ENCODE measurements at regions not wholly inside any gene's neighbourhood (a gene's known extent, or its start where the extent isn't known, plus 50 kb on each side); places are given as distances from the start of the nearest gene placed in this dataset.

GRCh38 chr15:93174836-93175235, 85.8 kb upstream of the RGMA start:
- no peak for DNase-seq (ENCODE audit: low spot score)

- DNase-seq (ENCODE audit: low spot score) = no peak
Observed at GRCh38 chr15:93173369-93173768, 84.4 kb upstream of the RGMA start.

GRCh38 chr15:93171476-93171875, 82.5 kb upstream of the RGMA start:
- no peak for DNase-seq (ENCODE audit: low spot score)

- no peak for DNase-seq (ENCODE audit: low spot score)
Observed at GRCh38 chr15:93170329-93170728, 81.3 kb upstream of the RGMA start.

- DNase-seq (ENCODE audit: low spot score) = no peak
Observed at GRCh38 chr15:93168910-93169309, 79.9 kb upstream of the RGMA start.

- no peak for DNase-seq (ENCODE audit: low spot score)
Observed at GRCh38 chr15:93167291-93167690, 78.3 kb upstream of the RGMA start.

GRCh38 chr15:93166675-93167074, 77.7 kb upstream of the RGMA start:
- DNase-seq (ENCODE audit: low spot score) = no peak

GRCh38 chr15:93165734-93166470, 76.9 kb upstream of the RGMA start:
- DNase-seq (ENCODE audit: low spot score) = no peak

GRCh38 chr15:93164409-93164808, 75.4 kb upstream of the RGMA start:
- no peak for DNase-seq (ENCODE audit: low spot score)

GRCh38 chr15:93162560-93162959, 73.5 kb upstream of the RGMA start:
- no peak for DNase-seq (ENCODE audit: low spot score)

GRCh38 chr15:93159930-93160329, 70.9 kb upstream of the RGMA start:
- DNase-seq (ENCODE audit: low spot score) = no peak

- no peak for DNase-seq (ENCODE audit: low spot score)
Observed at GRCh38 chr15:93158097-93158900, 69.3 kb upstream of the RGMA start.

GRCh38 chr15:93154666-93155065, 65.7 kb upstream of the RGMA start:
- no peak for DNase-seq (ENCODE audit: low spot score)

- no peak for DNase-seq (ENCODE audit: low spot score)
Observed at GRCh38 chr15:93152951-93153350, 63.9 kb upstream of the RGMA start.

- no peak for DNase-seq (ENCODE audit: low spot score)
Observed at GRCh38 chr15:93152360-93152759, 63.3 kb upstream of the RGMA start.

GRCh38 chr15:93150910-93151881, 62.2 kb upstream of the RGMA start:
- no peak for DNase-seq (ENCODE audit: low spot score)

GRCh38 chr15:93146601-93147000, 57.6 kb upstream of the RGMA start:
- no peak for DNase-seq (ENCODE audit: low spot score)

- DNase-seq (ENCODE audit: low spot score) = no peak
Observed at GRCh38 chr15:93146196-93146595, 57.2 kb upstream of the RGMA start.

- no peak for DNase-seq (ENCODE audit: low spot score)
Observed at GRCh38 chr15:93144463-93145236, 55.6 kb upstream of the RGMA start.

- no peak for DNase-seq (ENCODE audit: low spot score)
Observed at GRCh38 chr15:93143186-93143585, 54.2 kb upstream of the RGMA start.

GRCh38 chr15:93141371-93141794, 52.4 kb upstream of the RGMA start:
- DNase-seq (ENCODE audit: low spot score) = no peak

Measured in mesenteric fat pad (tissue), 1 donor.